IMR-90 (cell line): ENCODE measurements at regions not wholly inside any gene's neighbourhood (a gene's known extent, or its start where the extent isn't known, plus 50 kb on each side); places are given as distances from the start of the nearest gene placed in this dataset.

Experiments
- ATAC-seq: fragments of 200-7000 bp; cut with Tn5 transposase; 2 replicates; pipeline ENCODE4 v1.9.1; 2020; ENCODE audit warnings: low read depth, mild to moderate bottlenecking, moderate library complexity
- BruUV-seq: library from RNA; stranded (reverse); fragments of 400-500 nt; replicated peaks from 2 replicates; lab custom pipeline; 2021; lab: Mats Ljungman, UMichigan
- CTCF ChIA-PET: fragments of 300-600 bp; formaldehyde crosslinking; extraction: SDS; loops from one replicate; lab custom pipeline; 2021; ENCODE audit warnings: antibody characterized with exemption; lab: Yijun Ruan, JAX
- POLR2A ChIA-PET: fragments of 300-600 bp; sonication (Branson Sonifier 250); formaldehyde crosslinking; loops from one replicate; lab custom pipeline; 2022; ENCODE audit warnings: antibody characterized with exemption; ENCODE audit not compliant: unreplicated experiment; lab: Charles Lee
- DNase-seq: peaks from one replicate; pipeline ENCODE4 v3.0.0; 2013
- H2AFZ ChIP-seq: replicated peaks from 2 replicates; pipeline ENCODE3; 2013; ENCODE audit warnings: low read length, mild to moderate bottlenecking; ENCODE audit not compliant: poor library complexity
- H2AK5ac ChIP-seq: 2 replicates; pipeline ENCODE4 v1.6.1; 2013; ENCODE audit warnings: low read depth, low read length, inconsistent platforms
- H2AK9ac ChIP-seq: replicated peaks from 2 replicates; pipeline ENCODE3; 2013; ENCODE audit warnings: mild to moderate bottlenecking, low read depth, low read length, moderate library complexity; ENCODE audit not compliant: poor library complexity
- H2BK120ac ChIP-seq: 2 replicates; pipeline ENCODE4 v1.6.1; 2013; ENCODE audit warnings: low read depth, low read length, inconsistent platforms
- H2BK15ac ChIP-seq: 3 replicates; pipeline ENCODE4 v1.6.1; 2013; ENCODE audit warnings: low read depth, low read length, inconsistent platforms
- H2BK20ac ChIP-seq: 2 replicates; pipeline ENCODE4 v1.6.1; 2013; ENCODE audit warnings: low read depth, mild to moderate bottlenecking, inconsistent platforms, low read length, moderate library complexity
- H2BK5ac ChIP-seq: 2 replicates; pipeline ENCODE4 v1.6.1; 2013; ENCODE audit warnings: mild to moderate bottlenecking, low read depth, low read length, inconsistent platforms; ENCODE audit not compliant: poor library complexity, severe bottlenecking
- H3K14ac ChIP-seq: replicated peaks from 2 replicates; pipeline ENCODE4 v1.6.1; 2013; ENCODE audit warnings: low read depth, low read length, inconsistent platforms
- H3K18ac ChIP-seq: 2 replicates; pipeline ENCODE4 v1.6.1; 2013; ENCODE audit warnings: low read depth, low read length, control low read depth
- H3K23ac ChIP-seq: 2 replicates; pipeline ENCODE4 v1.6.1; 2013; ENCODE audit warnings: low read depth, low read length, inconsistent platforms
- H3K27ac ChIP-seq: 2 replicates; pipeline ENCODE4 v1.5.1; 2013; ENCODE audit warnings: mild to moderate bottlenecking, control low read depth, low read length; ENCODE audit not compliant: insufficient read depth
- H3K27me3 ChIP-seq: 2 replicates; pipeline ENCODE4 v1.6.1; 2013; ENCODE audit warnings: low read length; ENCODE audit not compliant: control insufficient read depth, insufficient read depth
- H3K36me3 ChIP-seq: 2 replicates; pipeline ENCODE4 v1.6.1; 2013; ENCODE audit warnings: low read length, mixed read lengths; ENCODE audit not compliant: control insufficient read depth, insufficient read depth
- H3K4ac ChIP-seq: 2 replicates; pipeline ENCODE4 v1.6.1; 2013; ENCODE audit warnings: low read depth, low read length, inconsistent platforms
- H3K4me1 ChIP-seq: 2 replicates; pipeline ENCODE4 v1.6.1; 2013; ENCODE audit warnings: low read length, mixed read lengths; ENCODE audit not compliant: control insufficient read depth, insufficient read depth
- H3K4me2 ChIP-seq: 2 replicates; pipeline ENCODE4 v1.6.1; 2013; ENCODE audit warnings: low read depth, mild to moderate bottlenecking, control low read depth, low read length, moderate library complexity
- H3K4me3 ChIP-seq: 2 replicates; pipeline ENCODE4 v1.5.1; 2013; ENCODE audit warnings: low read depth, mild to moderate bottlenecking, control low read depth, low read length, moderate library complexity; ENCODE audit not compliant: insufficient read depth
- H3K56ac ChIP-seq: 2 replicates; pipeline ENCODE4 v1.6.1; 2013; ENCODE audit warnings: low read length, inconsistent platforms; ENCODE audit not compliant: insufficient read depth; ENCODE audit errors: extremely low read depth
- H3K79me1 ChIP-seq, 2 experiments: 2 replicates each; pipeline ENCODE4 v1.6.1; 2013; ENCODE audit warnings: low read length in 2 of 2, inconsistent platforms in 1 of 2, low read depth in 1 of 2
- H3K9ac ChIP-seq: 2 replicates; pipeline ENCODE4 v1.6.1; 2013; ENCODE audit warnings: low read depth, low read length, control low read depth
- H3K9me1 ChIP-seq: 2 replicates; pipeline ENCODE4 v1.6.1; 2013; ENCODE audit warnings: low read length, inconsistent platforms; ENCODE audit not compliant: insufficient read depth
- H3K9me3 ChIP-seq: 2 replicates; pipeline ENCODE4 v1.6.1; 2013; ENCODE audit warnings: low read length; ENCODE audit not compliant: control insufficient read depth, insufficient read depth
- H4K20me1 ChIP-seq: 2 replicates; pipeline ENCODE4 v1.6.1; 2013; ENCODE audit warnings: low read length, inconsistent platforms; ENCODE audit not compliant: insufficient read depth
- H4K5ac ChIP-seq: 2 replicates; pipeline ENCODE4 v1.6.1; 2013; ENCODE audit warnings: mild to moderate bottlenecking, low read depth, low read length, control low read depth
- H4K8ac ChIP-seq, 2 experiments: 2 replicates each; pipeline ENCODE4 v1.6.1; 2013; ENCODE audit warnings: low read depth in 2 of 2, low read length in 2 of 2, control low read depth in 1 of 2, inconsistent platforms in 1 of 2
- H4K91ac ChIP-seq: 2 replicates; pipeline ENCODE4 v1.6.1; 2013; ENCODE audit warnings: low read depth, low read length, inconsistent platforms; ENCODE audit not compliant: insufficient read depth
- BHLHE40 ChIP-seq: fragments of 150-350 bp; IDR thresholded peaks from 2 replicates; pipeline ENCODE4 v1.6.1; 2016; ENCODE audit warnings: mild to moderate bottlenecking, low read depth, low read length
- CEBPB ChIP-seq: IDR thresholded peaks from 2 replicates; pipeline ENCODE4 v1.6.1; 2012; ENCODE audit warnings: low read depth, low read length, improper control_type of control experiment
- CHD1 ChIP-seq: IDR thresholded peaks from 2 replicates; pipeline ENCODE4 v1.6.1; 2012; ENCODE audit warnings: low read depth, low read length, improper control_type of control experiment
- CTCF ChIP-seq: conservative IDR thresholded peaks from 2 replicates; pipeline ENCODE4 v1.5.1; 2012; ENCODE audit warnings: mild to moderate bottlenecking, low read depth, low read length, improper control_type of control experiment
- ELK1 ChIP-seq: fragments of 150-350 bp; IDR thresholded peaks from 2 replicates; pipeline ENCODE4 v1.6.1; 2016; ENCODE audit warnings: low read depth, mild to moderate bottlenecking, low read length, moderate library complexity, borderline replicate concordance
- FOS ChIP-seq: fragments of 150-350 bp; IDR thresholded peaks from 2 replicates; pipeline ENCODE4 v1.6.1; 2016; ENCODE audit warnings: low read depth, low read length
- MAFK ChIP-seq: IDR thresholded peaks from 2 replicates; pipeline ENCODE4 v1.6.1; 2012; ENCODE audit warnings: low read depth, low read length, improper control_type of control experiment
- MAZ ChIP-seq: IDR thresholded peaks from 2 replicates; pipeline ENCODE4 v1.6.1; 2012; ENCODE audit warnings: low read depth, mild to moderate bottlenecking, low read length, improper control_type of control experiment, moderate library complexity, borderline replicate concordance
- MXI1 ChIP-seq: IDR thresholded peaks from 2 replicates; pipeline ENCODE4 v1.6.1; 2012; ENCODE audit warnings: low read depth, mild to moderate bottlenecking, low read length, moderate library complexity, borderline replicate concordance
- NFE2L2 ChIP-seq: fragments of 150-350 bp; IDR thresholded peaks from 2 replicates; pipeline ENCODE4 v1.6.1; 2016; ENCODE audit warnings: low read depth, mild to moderate bottlenecking, low read length
- POLR2A ChIP-seq: IDR thresholded peaks from 2 replicates; pipeline ENCODE4 v1.6.1; 2012; ENCODE audit warnings: mild to moderate bottlenecking, low read depth, low read length
- RAD21 ChIP-seq: IDR thresholded peaks from 2 replicates; pipeline ENCODE4 v1.6.1; 2012; ENCODE audit warnings: low read length, improper control_type of control experiment
- RCOR1 ChIP-seq: IDR thresholded peaks from 2 replicates; pipeline ENCODE4 v1.6.1; 2012; ENCODE audit warnings: mild to moderate bottlenecking, low read length, improper control_type of control experiment; ENCODE audit not compliant: insufficient replicate concordance
- RFX5 ChIP-seq: IDR thresholded peaks from 2 replicates; pipeline ENCODE4 v1.8.0; 2012; ENCODE audit warnings: low read depth, mild to moderate bottlenecking, low read length, moderate library complexity
- SMC3 ChIP-seq: fragments of 150-350 bp; IDR thresholded peaks from 2 replicates; pipeline ENCODE4 v1.6.1; 2016; ENCODE audit warnings: low read depth, mild to moderate bottlenecking, antibody characterized with exemption, low read length, moderate library complexity
- USF2 ChIP-seq: fragments of 150-350 bp; IDR thresholded peaks from 2 replicates; pipeline ENCODE4 v1.6.1; 2017; ENCODE audit warnings: mild to moderate bottlenecking, antibody characterized with exemption, low read length, low read depth
- WGBS, 2 experiments: methylation state at CpG; one replicate each; pipeline versions ENCODE4 v1.1.5 to v1.1.7; 2013; ENCODE audit warnings: missing lambda C conversion rate in 2 of 2; ENCODE audit not compliant: insufficient read length in 1 of 2; ENCODE audit errors: extremely low coverage in 2 of 2; 5-methylcytosine and 5-hydroxymethylcytosine counted together
- dilution Hi-C: fragments of 300-500 bp; cut with HindIII; formaldehyde crosslinking; loops from one replicate; pipeline ENCODE4 v1.14.3; 2018; ENCODE audit warnings: low sequenced_read_pairs; ENCODE audit not compliant: unreplicated experiment
- in situ Hi-C: fragments of 300-500 bp; cut with MboI; formaldehyde crosslinking; loops from 3 replicates; pipeline ENCODE4 v1.14.3; 2019; ENCODE audit warnings: low sequenced_read_pairs, inconsistent platforms, mixed read lengths
- intact Hi-C: fragments of 100-400 bp; cut with micrococcal nuclease; formaldehyde crosslinking; loops from 2 replicates; pipeline ENCODE4 v1.10.0; 2022

- H3K79me1 ChIP-seq, result no peaks in the 10 kb centered on the region
- ATAC-seq, result no peak
- H3K9me3 ChIP-seq, result no peaks in the 10 kb centered on the region; the same call in 1 of the 2 replicates
- intact Hi-C loops, result no loop called here
- no peak overlapping the region for H4K5ac ChIP-seq
- H3K4me1 ChIP-seq, result peaks cover 6% of the 10 kb centered on the region
- H2BK5ac ChIP-seq, result no peak overlapping the region
- 45% methylated on average over 2 of the region's 6 CpGs; no CpG with 5 or more reads in 1 of the 2 experiments for WGBS, 2 experiments
- H3K56ac ChIP-seq, result no peak overlapping the region
- dilution Hi-C loops, result no loop called here
- no peak overlapping the region for H2BK120ac ChIP-seq
- H2AK5ac ChIP-seq, result no peak overlapping the region
- H2BK20ac ChIP-seq, result peak overlapping the region; percentile 25; the same call in 1 of the 2 replicates
- H2AK9ac ChIP-seq, result no peak overlapping the region
- H3K4ac ChIP-seq, result no peak overlapping the region
- TF ChIP-seq FOS, result no peak
- no peak for TF ChIP-seq RAD21
- no peak for TF ChIP-seq CEBPB
- no peak for TF ChIP-seq RCOR1
- no peak for TF ChIP-seq POLR2A
- TF ChIP-seq SMC3, result no peak
- TF ChIP-seq ELK1, result no peak
- no peak for TF ChIP-seq BHLHE40
- no peak for TF ChIP-seq MAFK
- TF ChIP-seq NFE2L2, result no peak
- TF ChIP-seq RFX5, result no peak
- TF ChIP-seq CHD1, result no peak
- TF ChIP-seq MAZ, result no peak
- no peak for TF ChIP-seq USF2
- TF ChIP-seq CTCF, result no peak
- no peak for TF ChIP-seq MXI1
- in situ Hi-C loops, result no loop called here
- H3K23ac ChIP-seq, result no peak overlapping the region
- ChIA-PET POLR2A (no interaction called here), CTCF (interaction anchor here (0.6 kb wide), 1 partner anchor 146 kb away, joined by 3 read pairs; no protein-coding TSS in a partner anchor)
- H3K14ac ChIP-seq, result no peak overlapping the region
- H4K20me1 ChIP-seq, result no peaks in the 10 kb centered on the region
- H4K91ac ChIP-seq, result no peak overlapping the region
- H2AFZ ChIP-seq, result peak overlapping the region; percentile 24
- no peaks in the 10 kb centered on the region for H3K27me3 ChIP-seq
- no peak overlapping the region for H3K27ac ChIP-seq
- no peak overlapping the region for H2BK15ac ChIP-seq
- no peaks in the 10 kb centered on the region for H3K36me3 ChIP-seq
- no peak overlapping the region for H3K4me3 ChIP-seq
- DNase-seq, result no peak
- BruUV-seq, result no TSS peak
- peaks cover 3% of the 10 kb centered on the region; the same call in 1 of the 2 replicates for H3K9me1 ChIP-seq
- no peak overlapping the region for H3K9ac ChIP-seq
- no peak overlapping the region for H3K18ac ChIP-seq
- H3K4me2 ChIP-seq, result no peak overlapping the region
- no peak overlapping the region for H4K8ac ChIP-seq
These were observed 224.2 kb downstream of the NDUFS4 start for GRCh38 chr5:53784596-53784995.
